ENCODE measurements at regions not wholly inside any gene's neighbourhood (a gene's known extent, or its start where the extent isn't known, plus 50 kb on each side); places are given as distances from the start of the nearest gene placed in this dataset.

GRCh38 chr14:101365329-101366158 is 195.8 kb upstream of the DIO3 start:
- TF ChIP-seq POLR2A (IDR thresholded peaks at IDR 0.05; ENCODE audit: low read length) (no peak), GATA1 (IDR thresholded peaks at IDR 0.05; ENCODE audit: low read depth, low read length) (no peak)
